Spleen (tissue), 11 donors: ENCODE measurements at regions not wholly inside any gene's neighbourhood (a gene's known extent, or its start where the extent isn't known, plus 50 kb on each side); places are given as distances from the start of the nearest gene placed in this dataset.
"Not testable (repeated sequence)": the region's sequence is repeated elsewhere in the genome, so short reads cannot be mapped to it uniquely, and the experiment has no call there.

Experiments used
- DNase-seq: peaks from one replicate; pipeline ENCODE4 v3.0.0-alpha.2; 2020
- H3K27ac ChIP-seq, 8 donors: fragments of 200-600 bp; sonication (generic) in 7 of 8; 1 replicate in 4 of 8; 2 replicates in 4 of 8; pipeline versions ENCODE4 v1.5.0 to v1.8.0; 2016 to 2021; ENCODE audit warnings: inconsistent platforms in 4 of 8, mild to moderate bottlenecking in 4 of 8, moderate library complexity in 1 of 8
- H3K27me3 ChIP-seq, 7 donors: fragments of 200-600 bp; sonication (generic) in 6 of 7; replicated peaks in 1 of 7; 1 replicate in 4 of 7; 2 replicates in 3 of 7; pipeline versions ENCODE4 v1.5.0 to v1.8.0; 2016 to 2021; ENCODE audit warnings: inconsistent platforms in 3 of 7, mild to moderate bottlenecking in 1 of 7
- H3K36me3 ChIP-seq, 6 donors: fragments of 200-600 bp; sonication (generic) in 5 of 6; 1 replicate in 4 of 6; 2 replicates in 2 of 6; pipeline versions ENCODE4 v1.5.0 to v1.8.0; 2016 to 2021; ENCODE audit warnings: inconsistent platforms in 2 of 6
- H3K4me1 ChIP-seq, 6 donors: fragments of 200-600 bp; sonication (generic) in 5 of 6; 1 replicate in 3 of 6; 2 replicates in 3 of 6; pipeline versions ENCODE4 v1.5.0 to v1.8.0; 2016 to 2021; ENCODE audit warnings: inconsistent platforms in 3 of 6
- H3K4me3 ChIP-seq, 8 donors: fragments of 200-600 bp; sonication (generic) in 7 of 8; 1 replicate in 4 of 8; 2 replicates in 4 of 8; pipeline versions ENCODE4 v1.5.0 to v1.8.0; 2016 to 2021; ENCODE audit warnings: inconsistent platforms in 4 of 8, mild to moderate bottlenecking in 4 of 8, moderate library complexity in 2 of 8
- H3K9me3 ChIP-seq, 8 donors: fragments of 200-600 bp; sonication (generic) in 7 of 8; 1 replicate in 4 of 8; 2 replicates in 4 of 8; pipeline versions ENCODE4 v1.5.0 to v1.8.0; 2016 to 2021; ENCODE audit warnings: inconsistent platforms in 4 of 8
- POLR2A ChIP-seq, 3 donors: fragments of 450-650 bp; IDR thresholded peaks; one replicate each; pipeline ENCODE4 v1.5.1; 2017; ENCODE audit warnings: antibody characterized with exemption in 3 of 3, mild to moderate bottlenecking in 1 of 3
- POLR2AphosphoS5 ChIP-seq, 3 donors: sonication (generic); formaldehyde crosslinking; IDR thresholded peaks; one replicate each; pipeline ENCODE4 v1.5.1; 2017; ENCODE audit warnings: antibody characterized with exemption in 3 of 3
- WGBS, 5 donors: extraction: QIAGEN DNeasy Blood & Tissue Kit in 3 of 5; methylation state at CpG; one replicate each; pipeline versions ENCODE4 v1.1.5 to v1.1.7; 2013 to 2018; 5-methylcytosine and 5-hydroxymethylcytosine counted together
- intact Hi-C: fragments of 100-400 bp; cut with DNase I; formaldehyde crosslinking; loops from one replicate; pipeline ENCODE4 v1.15.0; 2023; ENCODE audit warnings: low total_unique reads
- TF ChIP-seq, protein P1 (sequence below), 11 experiments: fragments of 200-600 bp in 7 of 11; fragments of 450-650 bp in 4 of 11; sonication (generic) in 4 of 11; IDR thresholded peaks in 8 of 11; conservative IDR thresholded peaks in 3 of 11; 1 replicate in 7 of 11; 2 replicates in 4 of 11; pipeline versions ENCODE4 v1.4.0 to v1.8.0; 2016 to 2021; ENCODE audit warnings: antibody characterized with exemption in 11 of 11, inconsistent platforms in 4 of 11, mild to moderate bottlenecking in 1 of 11
- donor health status: healthy with polysubstance abuse.
- donor health status: DM: no; HTN: no; CAD: no; lungs with moderate emphysema.
- donor health status: DM: no; HTN: no; CAD: no.
- donor health status: Bipolar disorder and iron deficiency.
- donor health status: healthy.
- donor health status: DM: no; HTN: no; CAD: no.
- donor health status: DM: yes; HTN: yes; CAD: no.

- no peaks in the 10 kb centered on the region for H3K4me1 ChIP-seq
- intact Hi-C loops: no loop called here
- H3K27me3 ChIP-seq: no peaks in the 10 kb centered on the region
- no peak overlapping the region for H3K27ac ChIP-seq
- WGBS, 5 donors: 40 to 71% (median 53%) methylated on average over 2 of the region's 2 CpGs
- TF ChIP-seq POLR2A (IDR thresholded peaks at IDR 0.05) (no peak), POLR2AphosphoS5 (IDR thresholded peaks at IDR 0.05) (no peak)
- TF ChIP-seq, protein P1, sequence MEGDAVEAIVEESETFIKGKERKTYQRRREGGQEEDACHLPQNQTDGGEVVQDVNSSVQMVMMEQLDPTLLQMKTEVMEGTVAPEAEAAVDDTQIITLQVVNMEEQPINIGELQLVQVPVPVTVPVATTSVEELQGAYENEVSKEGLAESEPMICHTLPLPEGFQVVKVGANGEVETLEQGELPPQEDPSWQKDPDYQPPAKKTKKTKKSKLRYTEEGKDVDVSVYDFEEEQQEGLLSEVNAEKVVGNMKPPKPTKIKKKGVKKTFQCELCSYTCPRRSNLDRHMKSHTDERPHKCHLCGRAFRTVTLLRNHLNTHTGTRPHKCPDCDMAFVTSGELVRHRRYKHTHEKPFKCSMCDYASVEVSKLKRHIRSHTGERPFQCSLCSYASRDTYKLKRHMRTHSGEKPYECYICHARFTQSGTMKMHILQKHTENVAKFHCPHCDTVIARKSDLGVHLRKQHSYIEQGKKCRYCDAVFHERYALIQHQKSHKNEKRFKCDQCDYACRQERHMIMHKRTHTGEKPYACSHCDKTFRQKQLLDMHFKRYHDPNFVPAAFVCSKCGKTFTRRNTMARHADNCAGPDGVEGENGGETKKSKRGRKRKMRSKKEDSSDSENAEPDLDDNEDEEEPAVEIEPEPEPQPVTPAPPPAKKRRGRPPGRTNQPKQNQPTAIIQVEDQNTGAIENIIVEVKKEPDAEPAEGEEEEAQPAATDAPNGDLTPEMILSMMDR (IDR thresholded peaks at IDR 0.05 in 8 of 11, conservative IDR thresholded peaks at IDR 0.05 in 3 of 11): no peak
- no peaks in the 10 kb centered on the region for H3K9me3 ChIP-seq
- no peak overlapping the region for H3K4me3 ChIP-seq
- DNase-seq: no peak
- no peaks in the 10 kb centered on the region for H3K36me3 ChIP-seq
These were observed 307.9 kb upstream of the MDFIC2 start for GRCh38 chr3:70620367-70620766.

DNA sequence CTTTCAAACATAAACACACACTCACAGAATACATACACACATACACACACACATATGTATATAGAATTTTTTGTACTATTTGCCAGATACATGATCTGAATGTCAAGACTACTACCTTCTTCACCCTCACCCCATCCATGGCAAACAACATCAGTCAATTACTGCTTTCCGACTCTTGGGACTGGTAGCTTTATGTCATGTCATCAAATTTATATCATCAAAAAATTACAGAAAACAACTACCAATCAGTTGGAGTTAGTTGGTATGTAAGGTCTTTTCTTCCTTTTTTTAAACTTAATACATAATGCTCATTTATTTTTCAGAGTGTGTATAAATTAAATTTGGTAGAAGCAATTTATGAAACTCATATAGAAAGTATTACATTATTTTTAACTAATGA is 305.7 kb upstream of the MDFIC2 start:
- intact Hi-C loops: no loop called here
- Histone ChIP-seq H3K4me1 (no peaks in the 10 kb centered on the region), H3K27me3 (no peaks in the 10 kb centered on the region), H3K4me3 (no peak overlapping the region), H3K27ac (no peak overlapping the region), H3K9me3 (no peaks in the 10 kb centered on the region), H3K36me3 (no peaks in the 10 kb centered on the region)
- TF ChIP-seq, protein P1 (IDR thresholded peaks at IDR 0.05 in 8 of 11, conservative IDR thresholded peaks at IDR 0.05 in 3 of 11): no peak
- TF ChIP-seq POLR2AphosphoS5 (IDR thresholded peaks at IDR 0.05) (no peak), POLR2A (IDR thresholded peaks at IDR 0.05) (no peak)
- WGBS, 5 donors: 87 to 98% (median 95%) methylated on average over 1 of the region's 1 CpG
- no peak for DNase-seq

DNA sequence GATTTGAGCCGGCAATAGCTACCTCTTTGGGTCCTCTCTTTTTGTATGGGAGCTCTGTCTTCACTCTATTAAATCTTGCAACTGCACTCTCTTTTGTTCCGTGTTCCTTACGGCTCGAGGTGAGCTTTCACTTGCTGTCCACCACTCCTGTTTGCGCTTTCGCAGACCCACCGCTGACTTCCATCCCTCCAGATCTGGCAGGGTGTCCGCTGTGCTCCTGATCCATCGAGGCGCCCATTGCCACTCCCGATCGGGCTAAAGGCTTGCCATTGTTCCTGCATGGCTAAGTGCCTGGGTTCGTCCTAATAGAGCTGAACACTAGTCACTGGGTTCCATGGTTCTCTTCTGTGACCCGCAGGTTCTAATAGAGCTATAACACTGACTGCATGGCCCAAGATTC is 304.9 kb upstream of the MDFIC2 start:
- H3K4me3 ChIP-seq, H3K36me3 ChIP-seq, H3K27me3 ChIP-seq, H3K4me1 ChIP-seq, DNase-seq, intact Hi-C loops, H3K9me3 ChIP-seq, H3K27ac ChIP-seq: not testable (repeated sequence)
- WGBS, 5 donors: 87 to 94% (median 88%) methylated on average over 14 of the region's 14 CpGs

DNA sequence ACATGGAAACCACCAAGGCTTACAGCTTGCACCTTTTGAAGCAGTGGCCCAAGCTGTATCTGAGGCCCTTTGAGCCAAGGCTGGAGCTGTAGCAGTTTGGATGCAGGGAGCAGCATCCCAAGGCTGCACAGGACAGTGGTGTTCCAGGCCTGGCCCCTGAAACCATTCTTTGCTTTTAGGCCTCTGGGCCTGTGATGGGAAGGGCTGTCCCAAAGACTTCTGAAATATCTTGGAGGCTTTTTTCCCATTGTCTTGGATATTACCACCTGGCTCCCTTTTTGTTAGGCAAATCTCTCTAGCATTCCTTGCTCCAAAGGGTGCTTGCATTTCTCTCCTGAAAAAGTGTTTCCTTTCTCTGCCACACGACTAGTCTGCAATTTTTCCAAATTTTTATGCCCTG is 302.8 kb upstream of the MDFIC2 start:
- Histone ChIP-seq H3K4me1 (no peaks in the 10 kb centered on the region), H3K36me3 (no peaks in the 10 kb centered on the region), H3K27ac (no peak overlapping the region), H3K9me3 (no peaks in the 10 kb centered on the region), H3K27me3 (no peaks in the 10 kb centered on the region), H3K4me3 (no peak overlapping the region)
- WGBS, 5 donors: 0 to 52% (median 0%) methylated on average over 1 of the region's 1 CpG
- intact Hi-C loops: no loop called here
- no peak for TF ChIP-seq POLR2A (IDR thresholded peaks at IDR 0.05)
- DNase-seq: no peak

GRCh38 chr3:70614111-70614510 is 301.7 kb upstream of the MDFIC2 start:
- no peaks in the 10 kb centered on the region for H3K36me3 ChIP-seq
- intact Hi-C loops: no loop called here
- no peaks in the 10 kb centered on the region for H3K4me1 ChIP-seq
- no peak overlapping the region for H3K27ac ChIP-seq
- WGBS, 5 donors: 70 to 85% (median 81%) methylated on average over 6 of the region's 6 CpGs
- DNase-seq: no peak
- TF ChIP-seq, protein P1 (IDR thresholded peaks at IDR 0.05 in 8 of 11, conservative IDR thresholded peaks at IDR 0.05 in 3 of 11): no peak
- TF ChIP-seq POLR2AphosphoS5 (IDR thresholded peaks at IDR 0.05) (no peak), POLR2A (IDR thresholded peaks at IDR 0.05) (no peak)
- H3K4me3 ChIP-seq: no peak overlapping the region
- H3K9me3 ChIP-seq: no peaks in the 10 kb centered on the region
- H3K27me3 ChIP-seq: no peaks in the 10 kb centered on the region
